Smooth muscle cell (in vitro differentiated cells): ENCODE measurements at regions not wholly inside any gene's neighbourhood (a gene's known extent, or its start where the extent isn't known, plus 50 kb on each side); places are given as distances from the start of the nearest gene placed in this dataset.

Experiments
- DNase-seq: peaks from one replicate; lab custom pipeline; 2025; ENCODE audit not compliant: unreplicated experiment; lab: John Stamatoyannopoulos, UW
- H2AFZ ChIP-seq: fragments of 200-600 bp; sonication (generic); 2 replicates; pipeline ENCODE4 v1.6.0; 2016; ENCODE audit warnings: antibody characterized with exemption, low read depth, mild to moderate bottlenecking
- H3F3A ChIP-seq: fragments of 200-600 bp; sonication (generic); 2 replicates; pipeline ENCODE4 v1.6.0; 2017; ENCODE audit warnings: antibody characterized with exemption, low read depth
- H3K27ac ChIP-seq: fragments of 200-600 bp; sonication (generic); 2 replicates; pipeline ENCODE4 v1.5.1; 2016; ENCODE audit warnings: low read depth, mild to moderate bottlenecking
- H3K27me3 ChIP-seq: fragments of 200-600 bp; sonication (generic); 2 replicates; pipeline ENCODE4 v1.6.1; 2016; ENCODE audit warnings: low read depth, mild to moderate bottlenecking
- H3K36me3 ChIP-seq: fragments of 200-600 bp; sonication (generic); 2 replicates; pipeline ENCODE4 v1.5.1; 2016; ENCODE audit warnings: low read depth
- H3K4me1 ChIP-seq: fragments of 200-600 bp; sonication (generic); 2 replicates; pipeline ENCODE4 v1.5.1; 2016; ENCODE audit warnings: low read depth
- H3K4me2 ChIP-seq: fragments of 200-600 bp; sonication (generic); 2 replicates; pipeline ENCODE4 v1.6.0; 2016; ENCODE audit warnings: mild to moderate bottlenecking
- H3K4me3 ChIP-seq: fragments of 200-600 bp; sonication (generic); 2 replicates; pipeline ENCODE4 v1.5.1; 2016; ENCODE audit warnings: mild to moderate bottlenecking
- H3K79me2 ChIP-seq: fragments of 200-600 bp; sonication (generic); 2 replicates; pipeline ENCODE4 v1.6.0; 2016; ENCODE audit warnings: low read depth, mild to moderate bottlenecking
- H3K9ac ChIP-seq: fragments of 200-600 bp; sonication (generic); 2 replicates; pipeline ENCODE4 v1.6.0; 2016; ENCODE audit warnings: low read depth
- H3K9me3 ChIP-seq: fragments of 200-600 bp; sonication (generic); replicated peaks from 2 replicates; pipeline ENCODE4 v1.5.1; 2016; ENCODE audit warnings: low read depth
- H4K20me1 ChIP-seq: fragments of 200-600 bp; sonication (generic); 2 replicates; pipeline ENCODE4 v1.6.0; 2016; ENCODE audit warnings: low read depth
- WGBS: methylation state at CpG from one replicate; pipeline ENCODE4 v1.1.7; 2016; ENCODE audit warnings: low lambda C conversion rate; 5-methylcytosine and 5-hydroxymethylcytosine counted together
- TF ChIP-seq, protein P1 (sequence below): fragments of 200-600 bp; sonication (generic); IDR thresholded peaks from 2 replicates; pipeline ENCODE4 v1.5.1; 2017; ENCODE audit warnings: borderline replicate concordance, mild to moderate bottlenecking, antibody characterized with exemption; ENCODE audit not compliant: insufficient read depth, poor library complexity, severe bottlenecking

GRCh38 chr6:164075981-164076615 is 661.6 kb downstream of the QKI start:
- no peak overlapping the region for H2AFZ ChIP-seq
- DNase-seq, result no peak
- no peaks in the 10 kb centered on the region for H3K9me3 ChIP-seq
- no peaks in the 10 kb centered on the region for H3K4me1 ChIP-seq
- 92% methylated on average over 9 of the region's 10 CpGs for WGBS
- H4K20me1 ChIP-seq, result no peaks in the 10 kb centered on the region
- no peaks in the 10 kb centered on the region for H3K36me3 ChIP-seq
- no peaks in the 10 kb centered on the region for H3F3A ChIP-seq
- no peak overlapping the region for H3K4me3 ChIP-seq
- H3K27me3 ChIP-seq, result no peaks in the 10 kb centered on the region
- no peak overlapping the region for H3K4me2 ChIP-seq
- H3K79me2 ChIP-seq, result no peaks in the 10 kb centered on the region
- TF ChIP-seq, protein P1, sequence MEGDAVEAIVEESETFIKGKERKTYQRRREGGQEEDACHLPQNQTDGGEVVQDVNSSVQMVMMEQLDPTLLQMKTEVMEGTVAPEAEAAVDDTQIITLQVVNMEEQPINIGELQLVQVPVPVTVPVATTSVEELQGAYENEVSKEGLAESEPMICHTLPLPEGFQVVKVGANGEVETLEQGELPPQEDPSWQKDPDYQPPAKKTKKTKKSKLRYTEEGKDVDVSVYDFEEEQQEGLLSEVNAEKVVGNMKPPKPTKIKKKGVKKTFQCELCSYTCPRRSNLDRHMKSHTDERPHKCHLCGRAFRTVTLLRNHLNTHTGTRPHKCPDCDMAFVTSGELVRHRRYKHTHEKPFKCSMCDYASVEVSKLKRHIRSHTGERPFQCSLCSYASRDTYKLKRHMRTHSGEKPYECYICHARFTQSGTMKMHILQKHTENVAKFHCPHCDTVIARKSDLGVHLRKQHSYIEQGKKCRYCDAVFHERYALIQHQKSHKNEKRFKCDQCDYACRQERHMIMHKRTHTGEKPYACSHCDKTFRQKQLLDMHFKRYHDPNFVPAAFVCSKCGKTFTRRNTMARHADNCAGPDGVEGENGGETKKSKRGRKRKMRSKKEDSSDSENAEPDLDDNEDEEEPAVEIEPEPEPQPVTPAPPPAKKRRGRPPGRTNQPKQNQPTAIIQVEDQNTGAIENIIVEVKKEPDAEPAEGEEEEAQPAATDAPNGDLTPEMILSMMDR, result no peak
- H3K9ac ChIP-seq, result no peak overlapping the region
- H3K27ac ChIP-seq, result no peak overlapping the region

GRCh38 chr6:164072240-164072666 is 657.7 kb downstream of the QKI start:
- H3K4me3 ChIP-seq, result no peak overlapping the region
- H3K79me2 ChIP-seq, result no peaks in the 10 kb centered on the region
- WGBS, result 60% methylated on average over 2 of the region's 2 CpGs
- H4K20me1 ChIP-seq, result no peaks in the 10 kb centered on the region
- H3K9ac ChIP-seq, result no peak overlapping the region
- H3K27me3 ChIP-seq, result no peaks in the 10 kb centered on the region
- H3K4me2 ChIP-seq, result no peak overlapping the region
- H3K4me1 ChIP-seq, result no peaks in the 10 kb centered on the region
- TF ChIP-seq, protein P1, result no peak
- H3K27ac ChIP-seq, result no peak overlapping the region
- H3F3A ChIP-seq, result no peaks in the 10 kb centered on the region
- no peak for DNase-seq
- no peaks in the 10 kb centered on the region for H3K9me3 ChIP-seq
- no peaks in the 10 kb centered on the region for H3K36me3 ChIP-seq
- no peak overlapping the region for H2AFZ ChIP-seq

- Histone ChIP-seq H4K20me1 (no peaks in the 10 kb centered on the region), H3K4me1 (no peaks in the 10 kb centered on the region), H3F3A (no peaks in the 10 kb centered on the region), H3K4me3 (no peak overlapping the region), H3K9me3 (no peaks in the 10 kb centered on the region), H3K9ac (no peak overlapping the region), H3K79me2 (no peaks in the 10 kb centered on the region), H3K4me2 (no peak overlapping the region), H2AFZ (no peak overlapping the region), H3K36me3 (no peaks in the 10 kb centered on the region), H3K27me3 (no peaks in the 10 kb centered on the region), H3K27ac (no peak overlapping the region)
- TF ChIP-seq, protein P1, result no peak
- no peak for DNase-seq
- 93% methylated on average over 11 of the region's 11 CpGs for WGBS
These were observed 655.0 kb downstream of the QKI start for GRCh38 chr6:164069350-164069990.

- TF ChIP-seq, protein P1, result no peak
- Histone ChIP-seq H3K9me3 (no peaks in the 10 kb centered on the region), H4K20me1 (no peaks in the 10 kb centered on the region), H3K36me3 (no peaks in the 10 kb centered on the region), H3K4me3 (no peak overlapping the region), H3K27me3 (no peaks in the 10 kb centered on the region), H3F3A (no peaks in the 10 kb centered on the region), H3K4me2 (no peak overlapping the region), H3K9ac (no peak overlapping the region), H3K79me2 (no peaks in the 10 kb centered on the region), H2AFZ (no peak overlapping the region), H3K4me1 (no peaks in the 10 kb centered on the region), H3K27ac (no peak overlapping the region)
- 82% methylated on average over 4 of the region's 4 CpGs for WGBS
- DNase-seq, result no peak
These were observed 654.0 kb downstream of the QKI start for GRCh38 chr6:164068527-164068926.
